GM23338 (cell line): ENCODE measurements at regions not wholly inside any gene's neighbourhood (a gene's known extent, or its start where the extent isn't known, plus 50 kb on each side); places are given as distances from the start of the nearest gene placed in this dataset.

Source experiments
- ATAC-seq: fragments of 200-7000 bp; cut with Tn5 transposase; 3 replicates; pipeline ENCODE4 v1.9.1; 2020
- DNase-seq: peaks from one replicate; pipeline ENCODE4 v3.0.0-alpha.2; 2015; ENCODE audit warnings: low spot score
- H2AFZ ChIP-seq: fragments of 200-600 bp; sonication (generic); 2 replicates; pipeline ENCODE4 v1.8.0; 2016; ENCODE audit warnings: antibody characterized with exemption, mild to moderate bottlenecking, moderate library complexity
- H3F3A ChIP-seq: fragments of 200-600 bp; sonication (generic); replicated peaks from 2 replicates; pipeline ENCODE4 v1.8.0; 2017; ENCODE audit warnings: antibody characterized with exemption, mixed run types, low read depth
- H3K27ac ChIP-seq: fragments of 200-600 bp; sonication (generic); 2 replicates; pipeline ENCODE4 v1.6.1; 2016; ENCODE audit warnings: low read depth
- H3K27me3 ChIP-seq: fragments of 200-600 bp; sonication (generic); 2 replicates; pipeline ENCODE4 v1.8.0; 2016; ENCODE audit warnings: mild to moderate bottlenecking, mixed run types, moderate library complexity; ENCODE audit not compliant: insufficient read depth
- H3K36me3 ChIP-seq: fragments of 200-600 bp; sonication (generic); 2 replicates; pipeline ENCODE4 v1.8.0; 2016; ENCODE audit warnings: mild to moderate bottlenecking; ENCODE audit not compliant: insufficient read depth
- H3K4me1 ChIP-seq: fragments of 200-600 bp; sonication (generic); 2 replicates; pipeline ENCODE4 v1.8.0; 2016; ENCODE audit warnings: mild to moderate bottlenecking, moderate library complexity; ENCODE audit not compliant: insufficient read depth
- H3K4me2 ChIP-seq: fragments of 200-600 bp; sonication (generic); 2 replicates; pipeline ENCODE4 v1.7.1; 2017; ENCODE audit warnings: mixed run types
- H3K4me3 ChIP-seq: fragments of 200-600 bp; sonication (generic); 2 replicates; pipeline ENCODE4 v1.6.1; 2016; ENCODE audit warnings: mixed run types
- H3K79me2 ChIP-seq: fragments of 200-600 bp; sonication (generic); replicated peaks from 2 replicates; pipeline ENCODE4 v1.8.0; 2017; ENCODE audit warnings: mild to moderate bottlenecking; ENCODE audit not compliant: insufficient read depth
- H3K9me2 ChIP-seq: fragments of 200-600 bp; sonication (generic); 2 replicates; pipeline ENCODE4 v1.8.0; 2017; ENCODE audit not compliant: insufficient read depth
- H4K20me1 ChIP-seq: fragments of 200-600 bp; sonication (generic); replicated peaks from 2 replicates; pipeline ENCODE4 v1.8.0; 2017; ENCODE audit warnings: mild to moderate bottlenecking; ENCODE audit not compliant: insufficient read depth
- H3K27ac Mint-ChIP-seq: 2 replicates; pipeline ENCODE4 v1.8.0; 2020; ENCODE audit warnings: inconsistent platforms, mild to moderate bottlenecking, moderate library complexity, mixed read lengths
- H3K27me3 Mint-ChIP-seq: 3 replicates; pipeline ENCODE4 v1.8.0; 2022; ENCODE audit warnings: low read depth, mild to moderate bottlenecking, moderate library complexity, mixed read lengths, inconsistent platforms; ENCODE audit not compliant: insufficient read depth, poor library complexity
- H3K36me3 Mint-ChIP-seq: 3 replicates; pipeline ENCODE4 v1.8.0; 2021; ENCODE audit warnings: low read depth, mild to moderate bottlenecking, inconsistent platforms, moderate library complexity, mixed read lengths
- H3K4me1 Mint-ChIP-seq: 3 replicates; pipeline ENCODE4 v1.8.0; 2020; ENCODE audit warnings: mild to moderate bottlenecking, inconsistent platforms, mixed read lengths
- H3K4me3 Mint-ChIP-seq: 3 replicates; pipeline ENCODE4 v1.8.0; 2021; ENCODE audit warnings: moderate library complexity, mild to moderate bottlenecking, inconsistent platforms, mixed read lengths
- H3K9me3 Mint-ChIP-seq: 3 replicates; pipeline ENCODE4 v1.8.0; 2020; ENCODE audit warnings: moderate library complexity, mild to moderate bottlenecking, inconsistent platforms, mixed read lengths
- CREB1 ChIP-seq: fragments of 250-450 bp; sonication (Bioruptor Pico); IDR thresholded peaks from 2 replicates; pipeline ENCODE4 v1.5.0; 2020; ENCODE audit warnings: low read depth, mild to moderate bottlenecking, moderate library complexity
- EZH2 ChIP-seq: fragments of 200-600 bp; sonication (generic); IDR thresholded peaks from one replicate; pipeline ENCODE4 v1.8.0; 2017; ENCODE audit warnings: antibody characterized with exemption, mild to moderate bottlenecking, low read depth; ENCODE audit not compliant: unreplicated experiment
- EZH2phosphoT487 ChIP-seq: fragments of 200-600 bp; sonication (generic); IDR thresholded peaks from one replicate; pipeline ENCODE4 v1.8.1; 2018; ENCODE audit warnings: antibody characterized with exemption; ENCODE audit not compliant: unreplicated experiment
- JUNB ChIP-seq: IDR thresholded peaks from one replicate; pipeline ENCODE4 v1.6.1; 2016; ENCODE audit warnings: antibody characterized with exemption; ENCODE audit not compliant: unreplicated experiment
- NANOG ChIP-seq: IDR thresholded peaks from 2 replicates; pipeline ENCODE4 v1.6.1; 2016; ENCODE audit warnings: antibody characterized with exemption, borderline replicate concordance
- POLR2AphosphoS5 ChIP-seq: IDR thresholded peaks from 2 replicates; pipeline ENCODE4 v1.6.1; 2016; ENCODE audit warnings: antibody characterized with exemption, low read depth
- STAT1 ChIP-seq: IDR thresholded peaks from one replicate; pipeline ENCODE4 v1.6.1; 2016; ENCODE audit warnings: antibody characterized with exemption; ENCODE audit not compliant: unreplicated experiment
- ZNF114 ChIP-seq: fragments of 250-450 bp; sonication (Bioruptor Pico); IDR thresholded peaks from 2 replicates; pipeline ENCODE4 v1.5.0; 2020; ENCODE audit warnings: mild to moderate bottlenecking, moderate library complexity
- ZNF331 ChIP-seq: fragments of 250-450 bp; sonication (Bioruptor Pico); IDR thresholded peaks from 2 replicates; pipeline ENCODE4 v1.5.0; 2020; ENCODE audit warnings: low read depth, mild to moderate bottlenecking, moderate library complexity
- TF ChIP-seq, protein P1 (sequence below): IDR thresholded peaks from 2 replicates; pipeline ENCODE4 v1.6.1; 2016; ENCODE audit warnings: antibody characterized with exemption
- TF ChIP-seq, protein P2 (sequence below): fragments of 250-450 bp; sonication (Bioruptor Pico); IDR thresholded peaks from 2 replicates; pipeline ENCODE4 v1.5.0; 2020; ENCODE audit warnings: mild to moderate bottlenecking, moderate library complexity
- TF ChIP-seq, protein P3 (sequence below), 2 experiments: fragments of 200-600 bp in 1 of 2; sonication (generic) in 1 of 2; conservative IDR thresholded peaks; 2 replicates each; pipeline versions ENCODE4 v1.5.1 to v1.6.1; 2016 to 2017; ENCODE audit warnings: antibody characterized with exemption in 2 of 2, low read depth in 2 of 2, mild to moderate bottlenecking in 2 of 2, moderate library complexity in 1 of 2
- TF ChIP-seq, protein P4 (sequence below): IDR thresholded peaks from one replicate; pipeline ENCODE4 v1.6.1; 2018; ENCODE audit warnings: antibody characterized with exemption; ENCODE audit not compliant: unreplicated experiment

DNA sequence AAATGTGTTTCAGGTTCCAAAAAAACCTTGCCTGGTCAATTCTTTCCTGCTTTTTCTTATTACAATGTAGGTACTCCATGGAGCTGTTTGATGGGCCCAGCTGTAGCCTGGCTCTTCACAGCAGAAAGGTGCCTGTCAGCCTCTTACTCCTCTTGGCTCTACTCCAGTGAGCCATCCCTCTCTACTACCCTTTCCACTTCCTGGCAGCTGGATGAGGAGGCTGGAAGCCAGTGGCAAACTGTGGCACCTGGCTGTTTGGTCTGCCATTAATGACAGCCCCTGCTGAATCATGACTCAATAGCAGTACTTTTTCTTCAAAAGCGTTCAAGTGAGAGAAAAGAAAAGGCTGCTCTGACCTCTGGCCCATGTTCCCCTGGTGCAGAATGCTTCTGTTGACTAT lies 618.1 kb downstream of the PYDC2 start:
- H3K27ac ChIP-seq = no peak overlapping the region
- peak; percentile 21 for DNase-seq
- no peak overlapping the region for H3K27ac Mint-ChIP-seq
- no peak overlapping the region for H3K4me2 ChIP-seq
- H3K4me1 Mint-ChIP-seq = peaks cover 24% of the 10 kb centered on the region
- H3F3A ChIP-seq = no peaks in the 10 kb centered on the region
- H3K4me3 Mint-ChIP-seq = no peak overlapping the region
- H3K4me3 ChIP-seq = no peak overlapping the region
- peak; percentile 83 for ATAC-seq
- peaks cover 15% of the 10 kb centered on the region for H3K9me3 Mint-ChIP-seq
- H3K27me3 ChIP-seq = no peaks in the 10 kb centered on the region
- H3K9me2 ChIP-seq = peaks cover 6% of the 10 kb centered on the region; the same call in 1 of the 2 replicates
- no peaks in the 10 kb centered on the region for H3K36me3 ChIP-seq
- peaks cover 11% of the 10 kb centered on the region for H3K27me3 Mint-ChIP-seq
- TF ChIP-seq NANOG (no peak), STAT1 (no peak), POLR2AphosphoS5 (no peak), JUNB (no peak), EZH2phosphoT487 (no peak), EZH2 (no peak), ZNF114 (no peak), ZNF331 (CRISPR knock-in tag) (no peak), CREB1 (CRISPR knock-in tag) (no peak)
- TF ChIP-seq, protein P1, sequence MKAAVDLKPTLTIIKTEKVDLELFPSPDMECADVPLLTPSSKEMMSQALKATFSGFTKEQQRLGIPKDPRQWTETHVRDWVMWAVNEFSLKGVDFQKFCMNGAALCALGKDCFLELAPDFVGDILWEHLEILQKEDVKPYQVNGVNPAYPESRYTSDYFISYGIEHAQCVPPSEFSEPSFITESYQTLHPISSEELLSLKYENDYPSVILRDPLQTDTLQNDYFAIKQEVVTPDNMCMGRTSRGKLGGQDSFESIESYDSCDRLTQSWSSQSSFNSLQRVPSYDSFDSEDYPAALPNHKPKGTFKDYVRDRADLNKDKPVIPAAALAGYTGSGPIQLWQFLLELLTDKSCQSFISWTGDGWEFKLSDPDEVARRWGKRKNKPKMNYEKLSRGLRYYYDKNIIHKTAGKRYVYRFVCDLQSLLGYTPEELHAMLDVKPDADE = no peak
- TF ChIP-seq, protein P2, sequence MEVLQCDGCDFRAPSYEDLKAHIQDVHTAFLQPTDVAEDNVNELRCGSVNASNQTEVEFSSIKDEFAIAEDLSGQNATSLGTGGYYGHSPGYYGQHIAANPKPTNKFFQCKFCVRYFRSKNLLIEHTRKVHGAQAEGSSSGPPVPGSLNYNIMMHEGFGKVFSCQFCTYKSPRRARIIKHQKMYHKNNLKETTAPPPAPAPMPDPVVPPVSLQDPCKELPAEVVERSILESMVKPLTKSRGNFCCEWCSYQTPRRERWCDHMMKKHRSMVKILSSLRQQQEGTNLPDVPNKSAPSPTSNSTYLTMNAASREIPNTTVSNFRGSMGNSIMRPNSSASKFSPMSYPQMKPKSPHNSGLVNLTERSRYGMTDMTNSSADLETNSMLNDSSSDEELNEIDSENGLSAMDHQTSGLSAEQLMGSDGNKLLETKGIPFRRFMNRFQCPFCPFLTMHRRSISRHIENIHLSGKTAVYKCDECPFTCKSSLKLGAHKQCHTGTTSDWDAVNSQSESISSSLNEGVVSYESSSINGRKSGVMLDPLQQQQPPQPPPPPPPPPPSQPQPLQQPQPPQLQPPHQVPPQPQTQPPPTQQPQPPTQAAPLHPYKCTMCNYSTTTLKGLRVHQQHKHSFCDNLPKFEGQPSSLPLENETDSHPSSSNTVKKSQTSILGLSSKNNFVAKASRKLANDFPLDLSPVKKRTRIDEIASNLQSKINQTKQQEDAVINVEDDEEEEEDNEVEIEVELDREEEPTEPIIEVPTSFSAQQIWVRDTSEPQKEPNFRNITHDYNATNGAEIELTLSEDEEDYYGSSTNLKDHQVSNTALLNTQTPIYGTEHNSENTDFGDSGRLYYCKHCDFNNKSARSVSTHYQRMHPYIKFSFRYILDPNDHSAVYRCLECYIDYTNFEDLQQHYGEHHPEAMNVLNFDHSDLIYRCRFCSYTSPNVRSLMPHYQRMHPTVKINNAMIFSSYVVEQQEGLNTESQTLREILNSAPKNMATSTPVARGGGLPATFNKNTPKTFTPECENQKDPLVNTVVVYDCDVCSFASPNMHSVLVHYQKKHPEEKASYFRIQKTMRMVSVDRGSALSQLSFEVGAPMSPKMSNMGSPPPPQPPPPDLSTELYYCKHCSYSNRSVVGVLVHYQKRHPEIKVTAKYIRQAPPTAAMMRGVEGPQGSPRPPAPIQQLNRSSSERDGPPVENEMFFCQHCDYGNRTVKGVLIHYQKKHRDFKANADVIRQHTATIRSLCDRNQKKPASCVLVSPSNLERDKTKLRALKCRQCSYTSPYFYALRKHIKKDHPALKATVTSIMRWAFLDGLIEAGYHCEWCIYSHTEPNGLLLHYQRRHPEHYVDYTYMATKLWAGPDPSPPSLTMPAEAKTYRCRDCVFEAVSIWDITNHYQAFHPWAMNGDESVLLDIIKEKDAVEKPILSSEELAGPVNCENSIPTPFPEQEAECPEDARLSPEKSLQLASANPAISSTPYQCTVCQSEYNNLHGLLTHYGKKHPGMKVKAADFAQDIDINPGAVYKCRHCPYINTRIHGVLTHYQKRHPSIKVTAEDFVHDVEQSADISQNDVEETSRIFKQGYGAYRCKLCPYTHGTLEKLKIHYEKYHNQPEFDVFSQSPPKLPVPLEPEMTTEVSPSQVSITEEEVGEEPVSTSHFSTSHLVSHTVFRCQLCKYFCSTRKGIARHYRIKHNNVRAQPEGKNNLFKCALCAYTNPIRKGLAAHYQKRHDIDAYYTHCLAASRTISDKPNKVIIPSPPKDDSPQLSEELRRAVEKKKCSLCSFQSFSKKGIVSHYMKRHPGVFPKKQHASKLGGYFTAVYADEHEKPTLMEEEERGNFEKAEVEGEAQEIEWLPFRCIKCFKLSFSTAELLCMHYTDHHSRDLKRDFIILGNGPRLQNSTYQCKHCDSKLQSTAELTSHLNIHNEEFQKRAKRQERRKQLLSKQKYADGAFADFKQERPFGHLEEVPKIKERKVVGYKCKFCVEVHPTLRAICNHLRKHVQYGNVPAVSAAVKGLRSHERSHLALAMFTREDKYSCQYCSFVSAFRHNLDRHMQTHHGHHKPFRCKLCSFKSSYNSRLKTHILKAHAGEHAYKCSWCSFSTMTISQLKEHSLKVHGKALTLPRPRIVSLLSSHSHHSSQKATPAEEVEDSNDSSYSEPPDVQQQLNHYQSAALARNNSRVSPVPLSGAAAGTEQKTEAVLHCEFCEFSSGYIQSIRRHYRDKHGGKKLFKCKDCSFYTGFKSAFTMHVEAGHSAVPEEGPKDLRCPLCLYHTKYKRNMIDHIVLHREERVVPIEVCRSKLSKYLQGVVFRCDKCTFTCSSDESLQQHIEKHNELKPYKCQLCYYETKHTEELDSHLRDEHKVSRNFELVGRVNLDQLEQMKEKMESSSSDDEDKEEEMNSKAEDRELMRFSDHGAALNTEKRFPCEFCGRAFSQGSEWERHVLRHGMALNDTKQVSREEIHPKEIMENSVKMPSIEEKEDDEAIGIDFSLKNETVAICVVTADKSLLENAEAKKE (CRISPR knock-in tag) = no peak
- TF ChIP-seq, protein P3, sequence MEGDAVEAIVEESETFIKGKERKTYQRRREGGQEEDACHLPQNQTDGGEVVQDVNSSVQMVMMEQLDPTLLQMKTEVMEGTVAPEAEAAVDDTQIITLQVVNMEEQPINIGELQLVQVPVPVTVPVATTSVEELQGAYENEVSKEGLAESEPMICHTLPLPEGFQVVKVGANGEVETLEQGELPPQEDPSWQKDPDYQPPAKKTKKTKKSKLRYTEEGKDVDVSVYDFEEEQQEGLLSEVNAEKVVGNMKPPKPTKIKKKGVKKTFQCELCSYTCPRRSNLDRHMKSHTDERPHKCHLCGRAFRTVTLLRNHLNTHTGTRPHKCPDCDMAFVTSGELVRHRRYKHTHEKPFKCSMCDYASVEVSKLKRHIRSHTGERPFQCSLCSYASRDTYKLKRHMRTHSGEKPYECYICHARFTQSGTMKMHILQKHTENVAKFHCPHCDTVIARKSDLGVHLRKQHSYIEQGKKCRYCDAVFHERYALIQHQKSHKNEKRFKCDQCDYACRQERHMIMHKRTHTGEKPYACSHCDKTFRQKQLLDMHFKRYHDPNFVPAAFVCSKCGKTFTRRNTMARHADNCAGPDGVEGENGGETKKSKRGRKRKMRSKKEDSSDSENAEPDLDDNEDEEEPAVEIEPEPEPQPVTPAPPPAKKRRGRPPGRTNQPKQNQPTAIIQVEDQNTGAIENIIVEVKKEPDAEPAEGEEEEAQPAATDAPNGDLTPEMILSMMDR (conservative IDR thresholded peaks at IDR 0.05; ENCODE audit: low read depth in 2 of 2) = no peak
- TF ChIP-seq, protein P4, sequence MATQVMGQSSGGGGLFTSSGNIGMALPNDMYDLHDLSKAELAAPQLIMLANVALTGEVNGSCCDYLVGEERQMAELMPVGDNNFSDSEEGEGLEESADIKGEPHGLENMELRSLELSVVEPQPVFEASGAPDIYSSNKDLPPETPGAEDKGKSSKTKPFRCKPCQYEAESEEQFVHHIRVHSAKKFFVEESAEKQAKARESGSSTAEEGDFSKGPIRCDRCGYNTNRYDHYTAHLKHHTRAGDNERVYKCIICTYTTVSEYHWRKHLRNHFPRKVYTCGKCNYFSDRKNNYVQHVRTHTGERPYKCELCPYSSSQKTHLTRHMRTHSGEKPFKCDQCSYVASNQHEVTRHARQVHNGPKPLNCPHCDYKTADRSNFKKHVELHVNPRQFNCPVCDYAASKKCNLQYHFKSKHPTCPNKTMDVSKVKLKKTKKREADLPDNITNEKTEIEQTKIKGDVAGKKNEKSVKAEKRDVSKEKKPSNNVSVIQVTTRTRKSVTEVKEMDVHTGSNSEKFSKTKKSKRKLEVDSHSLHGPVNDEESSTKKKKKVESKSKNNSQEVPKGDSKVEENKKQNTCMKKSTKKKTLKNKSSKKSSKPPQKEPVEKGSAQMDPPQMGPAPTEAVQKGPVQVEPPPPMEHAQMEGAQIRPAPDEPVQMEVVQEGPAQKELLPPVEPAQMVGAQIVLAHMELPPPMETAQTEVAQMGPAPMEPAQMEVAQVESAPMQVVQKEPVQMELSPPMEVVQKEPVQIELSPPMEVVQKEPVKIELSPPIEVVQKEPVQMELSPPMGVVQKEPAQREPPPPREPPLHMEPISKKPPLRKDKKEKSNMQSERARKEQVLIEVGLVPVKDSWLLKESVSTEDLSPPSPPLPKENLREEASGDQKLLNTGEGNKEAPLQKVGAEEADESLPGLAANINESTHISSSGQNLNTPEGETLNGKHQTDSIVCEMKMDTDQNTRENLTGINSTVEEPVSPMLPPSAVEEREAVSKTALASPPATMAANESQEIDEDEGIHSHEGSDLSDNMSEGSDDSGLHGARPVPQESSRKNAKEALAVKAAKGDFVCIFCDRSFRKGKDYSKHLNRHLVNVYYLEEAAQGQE = no peak
- H2AFZ ChIP-seq = peak overlapping the region; percentile 70
- H4K20me1 ChIP-seq = no peaks in the 10 kb centered on the region
- no peaks in the 10 kb centered on the region for H3K79me2 ChIP-seq
- H3K36me3 Mint-ChIP-seq = peaks cover 11% of the 10 kb centered on the region; the same call in 2 of the 3 replicates
- H3K4me1 ChIP-seq = peaks cover 21% of the 10 kb centered on the region
